NB4 (cell line): ENCODE measurements at regions not wholly inside any gene's neighbourhood (a gene's known extent, or its start where the extent isn't known, plus 50 kb on each side); places are given as distances from the start of the nearest gene placed in this dataset.

ENCODE experiments used
- DNase-seq: peaks from one replicate; pipeline ENCODE4 v3.0.0; 2010; ENCODE audit warnings: low read depth
- H3K4me3 ChIP-seq: one replicate; pipeline ENCODE4 v1.5.1; 2011; ENCODE audit warnings: mild to moderate bottlenecking, low read depth, low read length, moderate library complexity
- MYC ChIP-seq: IDR thresholded peaks from 2 replicates; pipeline ENCODE4 v1.6.1; 2011; ENCODE audit warnings: low read depth, low read length
- POLR2A ChIP-seq: IDR thresholded peaks from 2 replicates; pipeline ENCODE4 v1.6.1; 2011; ENCODE audit warnings: mild to moderate bottlenecking; ENCODE audit not compliant: insufficient read length; ENCODE audit errors: extremely low read depth
- TF ChIP-seq, protein P1 (sequence below): IDR thresholded peaks from one replicate; pipeline ENCODE4 v1.5.1; 2012; ENCODE audit warnings: low read depth, low read length
- TF ChIP-seq, protein P2 (sequence below): IDR thresholded peaks from 2 replicates; pipeline ENCODE4 v1.6.1; 2011; ENCODE audit warnings: low read depth, low read length

DNA sequence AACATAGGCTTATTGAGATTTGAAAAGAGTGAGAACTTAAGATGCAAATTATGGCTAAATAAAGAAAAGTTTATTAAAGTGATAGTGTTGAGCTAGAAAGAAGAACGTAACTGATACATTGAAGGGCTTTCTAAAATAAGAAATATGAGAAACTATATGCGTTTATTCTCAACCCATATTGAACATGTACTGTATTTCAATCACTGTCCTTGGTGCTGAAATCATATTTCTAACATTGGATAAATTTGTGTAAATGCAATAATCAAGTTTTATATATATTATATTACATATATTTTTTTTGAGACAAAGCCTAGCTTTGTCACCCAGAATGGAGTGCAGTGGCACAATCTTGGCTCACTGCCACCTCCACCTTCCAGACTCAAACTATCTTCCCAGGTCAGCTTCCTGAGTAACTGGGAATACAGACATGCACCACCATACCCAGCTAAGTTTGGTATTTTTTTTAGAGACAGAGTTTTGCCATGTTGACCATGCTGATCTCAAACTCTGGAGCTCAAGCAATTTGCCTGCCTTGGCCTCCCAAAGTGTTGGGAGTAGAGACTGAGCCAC lies 1065.8 kb downstream of the REEP3 start:
- no peak overlapping the region for H3K4me3 ChIP-seq
- DNase-seq = no peak
- TF ChIP-seq POLR2A (no peak), MYC (no peak)
- TF ChIP-seq, protein P1, sequence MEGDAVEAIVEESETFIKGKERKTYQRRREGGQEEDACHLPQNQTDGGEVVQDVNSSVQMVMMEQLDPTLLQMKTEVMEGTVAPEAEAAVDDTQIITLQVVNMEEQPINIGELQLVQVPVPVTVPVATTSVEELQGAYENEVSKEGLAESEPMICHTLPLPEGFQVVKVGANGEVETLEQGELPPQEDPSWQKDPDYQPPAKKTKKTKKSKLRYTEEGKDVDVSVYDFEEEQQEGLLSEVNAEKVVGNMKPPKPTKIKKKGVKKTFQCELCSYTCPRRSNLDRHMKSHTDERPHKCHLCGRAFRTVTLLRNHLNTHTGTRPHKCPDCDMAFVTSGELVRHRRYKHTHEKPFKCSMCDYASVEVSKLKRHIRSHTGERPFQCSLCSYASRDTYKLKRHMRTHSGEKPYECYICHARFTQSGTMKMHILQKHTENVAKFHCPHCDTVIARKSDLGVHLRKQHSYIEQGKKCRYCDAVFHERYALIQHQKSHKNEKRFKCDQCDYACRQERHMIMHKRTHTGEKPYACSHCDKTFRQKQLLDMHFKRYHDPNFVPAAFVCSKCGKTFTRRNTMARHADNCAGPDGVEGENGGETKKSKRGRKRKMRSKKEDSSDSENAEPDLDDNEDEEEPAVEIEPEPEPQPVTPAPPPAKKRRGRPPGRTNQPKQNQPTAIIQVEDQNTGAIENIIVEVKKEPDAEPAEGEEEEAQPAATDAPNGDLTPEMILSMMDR = no peak
- TF ChIP-seq, protein P2, sequence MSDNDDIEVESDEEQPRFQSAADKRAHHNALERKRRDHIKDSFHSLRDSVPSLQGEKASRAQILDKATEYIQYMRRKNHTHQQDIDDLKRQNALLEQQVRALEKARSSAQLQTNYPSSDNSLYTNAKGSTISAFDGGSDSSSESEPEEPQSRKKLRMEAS = no peak

DNA sequence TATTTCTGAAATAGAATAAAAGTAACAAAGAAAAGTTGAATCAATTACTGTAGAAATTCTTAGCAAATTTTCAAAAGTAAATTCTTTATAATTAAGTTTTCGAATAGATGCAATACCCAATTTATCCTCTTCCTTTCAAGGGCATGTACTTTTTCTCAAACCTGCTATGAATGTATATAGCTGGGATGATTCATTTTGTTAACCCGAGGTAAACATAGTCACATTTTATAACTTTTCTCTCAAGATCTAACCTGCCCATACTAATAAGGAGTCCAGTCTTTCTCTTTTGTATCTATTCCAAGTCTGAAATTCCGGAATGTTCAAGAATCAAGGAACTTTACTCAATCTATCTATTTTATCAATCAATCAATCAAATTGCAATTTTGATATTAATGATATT lies 1072.9 kb downstream of the REEP3 start:
- DNase-seq = no peak
- no peak overlapping the region for H3K4me3 ChIP-seq
- TF ChIP-seq MYC = no peak
- TF ChIP-seq POLR2A = no peak

DNA sequence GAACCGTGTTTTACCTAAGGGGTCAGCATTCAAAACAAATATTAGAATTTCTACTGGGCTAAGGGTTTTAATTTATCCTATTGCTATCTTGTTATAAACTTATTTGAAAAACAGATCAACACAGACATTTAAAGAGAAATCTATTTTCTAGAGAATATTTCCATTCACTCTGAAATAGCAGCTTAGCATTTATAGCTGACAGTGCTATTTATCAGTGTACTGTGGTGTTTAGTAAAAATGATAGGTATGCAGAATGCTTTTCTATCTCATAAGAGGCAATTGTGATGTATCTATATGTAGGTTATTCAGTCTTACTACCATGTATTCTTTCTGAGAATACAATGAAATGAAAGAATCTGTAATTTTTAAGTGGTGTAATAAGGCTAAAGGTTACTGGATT lies 1077.4 kb downstream of the REEP3 start:
- TF ChIP-seq, protein P2 = no peak
- TF ChIP-seq MYC = no peak

DNA sequence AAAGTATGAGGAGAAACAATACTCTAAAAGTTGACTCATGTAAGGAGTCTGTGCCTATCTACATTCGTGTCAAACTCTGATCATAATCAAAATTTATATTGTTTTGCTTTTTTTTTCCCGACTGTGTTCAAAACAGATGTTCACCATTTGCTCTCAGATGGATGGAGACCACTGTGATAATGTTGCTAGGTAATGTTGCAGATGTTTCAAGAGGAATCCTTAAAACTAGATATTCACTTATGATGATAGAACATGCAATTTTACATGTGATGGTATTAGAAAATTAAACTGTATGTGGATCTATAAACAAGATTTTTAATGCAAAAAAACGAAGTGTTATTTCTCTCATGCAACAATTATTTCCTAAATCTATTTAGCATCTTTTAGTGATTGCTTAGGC lies 1080.1 kb downstream of the REEP3 start:
- TF ChIP-seq MYC (no peak), POLR2A (no peak)
- TF ChIP-seq, protein P1 = no peak
- TF ChIP-seq, protein P2 = no peak
- H3K4me3 ChIP-seq = no peak overlapping the region
- DNase-seq = no peak

More for the DNA sequence above, 1077.4 kb downstream of the REEP3 start:
- H3K4me3 ChIP-seq = no peak overlapping the region
- DNase-seq = no peak

DNA sequence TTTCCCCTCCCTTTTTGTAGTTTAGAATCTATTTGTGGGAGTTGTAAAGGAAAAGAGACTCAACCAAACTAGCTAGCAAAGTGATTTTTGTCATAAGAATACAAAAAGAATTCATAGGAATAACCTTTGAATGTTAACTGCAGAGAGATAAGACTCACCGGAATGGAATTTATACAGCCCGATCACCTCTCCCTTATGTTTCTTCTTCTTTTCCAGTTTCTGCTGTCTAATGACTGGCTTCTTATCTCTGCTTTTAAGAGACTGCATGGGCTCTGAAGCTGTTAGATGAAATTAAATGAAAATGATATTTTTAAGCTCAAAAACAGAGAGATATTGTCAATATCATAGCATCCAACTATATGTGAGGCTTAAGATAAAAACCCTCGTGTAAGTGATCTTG lies 1095.9 kb downstream of the REEP3 start:
- no peak for TF ChIP-seq POLR2A
- TF ChIP-seq, protein P2 = no peak
- TF ChIP-seq, protein P1 = no peak
- TF ChIP-seq MYC = no peak
- H3K4me3 ChIP-seq = no peak overlapping the region
- DNase-seq = no peak

DNA sequence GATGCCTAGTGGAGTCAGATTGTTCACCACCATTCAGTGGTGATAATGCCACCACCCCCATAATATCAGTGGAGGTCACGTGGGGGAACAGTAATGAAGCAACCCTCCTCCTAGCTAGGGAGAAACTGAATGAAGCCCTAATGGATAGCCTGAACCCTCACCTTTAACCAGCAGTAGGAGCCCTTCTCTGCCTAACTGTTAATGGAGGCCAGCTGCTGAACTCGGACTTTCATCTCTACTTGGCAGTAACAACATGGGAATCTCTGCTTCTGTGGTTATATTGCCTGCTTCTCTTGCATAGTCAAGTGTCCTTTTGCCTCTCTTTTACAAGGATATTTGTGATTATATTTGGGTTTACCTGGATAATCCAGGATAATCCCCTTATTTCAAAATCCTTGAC lies 1097.9 kb downstream of the REEP3 start:
- no peak for DNase-seq
- TF ChIP-seq, protein P2 = no peak
- TF ChIP-seq POLR2A (no peak), MYC (no peak)
- TF ChIP-seq, protein P1 = no peak
- no peak overlapping the region for H3K4me3 ChIP-seq

DNA sequence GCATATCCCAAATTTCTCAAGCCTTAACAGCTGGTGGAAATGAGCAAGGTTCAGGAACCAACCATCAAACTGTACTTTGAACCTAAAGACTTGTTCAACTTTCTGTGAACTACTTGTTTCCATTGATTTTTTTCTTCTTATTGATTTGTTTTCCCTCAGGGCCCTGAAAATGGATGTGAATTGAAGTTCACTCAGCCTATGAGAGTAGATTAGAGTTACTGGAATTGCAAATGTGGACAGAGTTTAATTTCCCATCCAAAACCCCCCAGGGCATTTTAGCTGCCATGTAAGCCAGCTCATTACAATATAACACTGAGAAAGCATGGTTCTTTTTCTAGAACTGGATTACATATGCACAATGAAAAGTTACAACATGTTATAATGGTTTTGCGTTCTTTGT lies 1105.7 kb downstream of the REEP3 start:
- no peak for DNase-seq
- TF ChIP-seq, protein P1 = no peak
- TF ChIP-seq POLR2A = no peak
- TF ChIP-seq, protein P2 = no peak
- no peak for TF ChIP-seq MYC
- no peak overlapping the region for H3K4me3 ChIP-seq
